H1 (cell line): ENCODE measurements at regions not wholly inside any gene's neighbourhood (a gene's known extent, or its start where the extent isn't known, plus 50 kb on each side); places are given as distances from the start of the nearest gene placed in this dataset.

ENCODE experiments used
- CTCF ChIA-PET: fragments of 300-600 bp; sonication (Branson Sonifier 250); formaldehyde crosslinking; loops from one replicate; lab custom pipeline; 2021; ENCODE audit not compliant: partially characterized antibody; lab: Charles Lee
- POLR2A ChIA-PET: fragments of 300-600 bp; sonication (Branson Sonifier 250); formaldehyde crosslinking; loops from one replicate; lab custom pipeline; 2021; ENCODE audit warnings: inconsistent platforms; ENCODE audit not compliant: partially characterized antibody; lab: Charles Lee
- DNase-seq, 2 experiments: peaks; one replicate each; pipeline versions ENCODE4 v3.0.0 to v3.0.0-alpha.2; 2010 to 2022; ENCODE audit warnings: low spot score in 2 of 2, low read depth in 1 of 2, mixed read lengths in 1 of 2
- FAIRE-seq: peaks from 2 replicates; lab custom pipeline; 2011; peaks lifted over from hg19 to GRCh38; lab: Jason Lieb, UNC
- H2AFZ ChIP-seq: 2 replicates; pipeline ENCODE4 v1.8.1; 2012; ENCODE audit warnings: low read length, inconsistent platforms
- H2AK5ac ChIP-seq: 2 replicates; pipeline ENCODE4 v1.6.1; 2013; ENCODE audit warnings: low read depth, low read length
- H2BK120ac ChIP-seq: replicated peaks from 2 replicates; pipeline ENCODE3; 2013; ENCODE audit warnings: low read depth, low read length, inconsistent platforms
- H2BK12ac ChIP-seq: 2 replicates; pipeline ENCODE4 v1.6.1; 2013; ENCODE audit warnings: low read depth, low read length
- H2BK15ac ChIP-seq: 2 replicates; pipeline ENCODE4 v1.6.1; 2013; ENCODE audit warnings: low read length
- H2BK20ac ChIP-seq: 2 replicates; pipeline ENCODE4 v1.6.1; 2013; ENCODE audit warnings: low read length
- H2BK5ac ChIP-seq: 2 replicates; pipeline ENCODE4 v1.6.1; 2013; ENCODE audit warnings: low read depth, low read length
- H3K14ac ChIP-seq: 2 replicates; pipeline ENCODE4 v1.6.1; 2013; ENCODE audit warnings: inconsistent platforms; ENCODE audit not compliant: insufficient read length
- H3K18ac ChIP-seq: 2 replicates; pipeline ENCODE4 v1.6.1; 2013; ENCODE audit warnings: low read length; ENCODE audit errors: extremely low read depth
- H3K23ac ChIP-seq: 2 replicates; pipeline ENCODE4 v1.6.1; 2013; ENCODE audit warnings: inconsistent platforms; ENCODE audit not compliant: insufficient read length
- H3K23me2 ChIP-seq: 2 replicates; pipeline ENCODE4 v1.6.1; 2013; ENCODE audit warnings: low read depth, low read length
- H3K27ac ChIP-seq: 2 replicates; pipeline ENCODE4 v1.6.1; 2011; ENCODE audit warnings: low read depth, low read length, inconsistent platforms
- H3K27me3 ChIP-seq, 4 experiments: replicated peaks in 1 of 4; 1 replicate in 1 of 4; 2 replicates in 3 of 4; pipeline versions ENCODE4 v1.6.1 to v1.8.1; 2011 to 2013; ENCODE audit warnings: low read length in 3 of 4, mild to moderate bottlenecking in 3 of 4, inconsistent platforms in 2 of 4, mixed read lengths in 2 of 4, moderate library complexity in 1 of 4; ENCODE audit not compliant: control insufficient read depth in 3 of 4, insufficient read depth in 3 of 4; ENCODE audit errors: extremely low read depth in 1 of 4
- H3K36me3 ChIP-seq, 4 experiments: 2 replicates each; pipeline versions ENCODE4 v1.6.1 to v1.8.1; 2011 to 2013; ENCODE audit warnings: mild to moderate bottlenecking in 4 of 4, low read length in 3 of 4, moderate library complexity in 2 of 4, control low read depth in 1 of 4, inconsistent platforms in 1 of 4; ENCODE audit not compliant: insufficient read depth in 4 of 4, control insufficient read depth in 2 of 4
- H3K4ac ChIP-seq: replicated peaks from 2 replicates; pipeline ENCODE3; 2013; ENCODE audit warnings: low read length, low read depth, mixed read lengths, inconsistent platforms; ENCODE audit not compliant: insufficient read length
- H3K4me1 ChIP-seq, 4 experiments: replicated peaks in 1 of 4; 1 replicate in 1 of 4; 2 replicates in 3 of 4; pipeline versions ENCODE4 v1.6.1 to v1.8.1; 2011 to 2013; ENCODE audit warnings: low read length in 3 of 4, inconsistent platforms in 2 of 4, mixed read lengths in 1 of 4; ENCODE audit not compliant: insufficient read depth in 4 of 4, control insufficient read depth in 3 of 4
- H3K4me2 ChIP-seq, 2 experiments: 2 replicates each; pipeline versions ENCODE4 v1.6.1 to v1.8.1; 2011 to 2013; ENCODE audit warnings: low read depth in 2 of 2, low read length in 2 of 2, control low read depth in 1 of 2, inconsistent platforms in 1 of 2, mild to moderate bottlenecking in 1 of 2; ENCODE audit not compliant: insufficient read depth in 1 of 2
- H3K4me3 ChIP-seq, 4 experiments: fragments of 200-600, 300-600 bp in 1 of 4; sonication (generic), shearing (Covaris generic), sonication (Bioruptor Twin) in 1 of 4; 2 replicates each; pipeline versions ENCODE4 v1.5.1 to v1.8.1; 2011 to 2016; ENCODE audit warnings: low read length in 4 of 4, low read depth in 3 of 4, control low read depth in 2 of 4, inconsistent platforms in 2 of 4, mild to moderate bottlenecking in 2 of 4, mixed read lengths in 1 of 4, moderate library complexity in 1 of 4; ENCODE audit not compliant: insufficient read depth in 2 of 4; ENCODE audit errors: extremely low read depth in 1 of 4
- H3K56ac ChIP-seq: replicated peaks from 2 replicates; pipeline ENCODE3; 2013; ENCODE audit warnings: low read depth, mild to moderate bottlenecking, mixed read lengths, low read length, inconsistent platforms; ENCODE audit not compliant: insufficient read length
- H3K79me1 ChIP-seq: 2 replicates; pipeline ENCODE4 v1.6.1; 2013; ENCODE audit warnings: low read depth, low read length, control low read depth
- H3K79me2 ChIP-seq, 2 experiments: 2 replicates each; pipeline versions ENCODE4 v1.6.1 to v1.8.1; 2012 to 2013; ENCODE audit warnings: low read length in 2 of 2, mild to moderate bottlenecking in 2 of 2, inconsistent platforms in 1 of 2; ENCODE audit not compliant: insufficient read depth in 2 of 2, control insufficient read depth in 1 of 2
- H3K9ac ChIP-seq, 4 experiments: replicated peaks in 1 of 4; 1 replicate in 1 of 4; 2 replicates in 3 of 4; pipeline versions ENCODE4 v1.6.1 to v1.8.1; 2011 to 2013; ENCODE audit warnings: low read depth in 3 of 4, low read length in 3 of 4, control low read depth in 2 of 4, mild to moderate bottlenecking in 2 of 4, moderate library complexity in 2 of 4, inconsistent platforms in 1 of 4; ENCODE audit errors: extremely low read depth in 1 of 4
- H3K9me3 ChIP-seq, 2 experiments: 2 replicates each; pipeline versions ENCODE4 v1.6.1 to v1.8.1; 2012 to 2013; ENCODE audit warnings: mild to moderate bottlenecking in 2 of 2, moderate library complexity in 2 of 2, control low read depth in 1 of 2, inconsistent platforms in 1 of 2, low read depth in 1 of 2, low read length in 1 of 2, mixed read lengths in 1 of 2; ENCODE audit not compliant: insufficient read depth in 2 of 2
- H4K20me1 ChIP-seq, 2 experiments: replicated peaks in 1 of 2; 2 replicates each; pipeline versions ENCODE3 to v1.8.1; 2011 to 2013; ENCODE audit warnings: inconsistent platforms in 2 of 2, low read length in 2 of 2, mild to moderate bottlenecking in 1 of 2; ENCODE audit not compliant: insufficient read depth in 2 of 2, control insufficient read depth in 1 of 2
- H4K5ac ChIP-seq: 2 replicates; pipeline ENCODE4 v1.6.1; 2013; ENCODE audit warnings: low read length, low read depth, mixed read lengths, inconsistent platforms; ENCODE audit not compliant: insufficient read length
- H4K8ac ChIP-seq: 2 replicates; pipeline ENCODE4 v1.8.0; 2013; ENCODE audit warnings: mild to moderate bottlenecking, moderate library complexity, low read length, inconsistent platforms; ENCODE audit not compliant: insufficient read depth; ENCODE audit errors: extremely low read depth
- H4K91ac ChIP-seq: replicated peaks from 2 replicates; pipeline ENCODE3; 2013; ENCODE audit warnings: low read length, mixed read lengths, inconsistent platforms; ENCODE audit not compliant: insufficient read length
- CREB1 ChIP-seq: IDR thresholded peaks from 2 replicates; pipeline ENCODE4 v1.6.1; 2012; ENCODE audit warnings: inconsistent platforms
- KDM4A ChIP-seq: IDR thresholded peaks from one replicate; pipeline ENCODE4 v1.7.1; 2012; ENCODE audit warnings: low read depth, mild to moderate bottlenecking, moderate library complexity, low read length, inconsistent platforms; ENCODE audit not compliant: severe bottlenecking
- SP2 ChIP-seq: IDR thresholded peaks from 2 replicates; pipeline ENCODE4 v1.6.1; 2012; ENCODE audit warnings: mild to moderate bottlenecking, low read length, inconsistent platforms
- WGBS, 2 experiments: shearing (Covaris generic) in 1 of 2; methylation state at CpG; one replicate each; pipeline versions ENCODE4 v1.1.6 to v1.1.7; 2013 to 2015; ENCODE audit warnings: low lambda C conversion rate in 2 of 2, mixed read lengths in 2 of 2, inconsistent platforms in 1 of 2, low coverage in 1 of 2, missing lambda C conversion rate in 1 of 2; ENCODE audit not compliant: insufficient replicate concordance in 2 of 2, insufficient coverage in 1 of 2, insufficient read length in 1 of 2; ENCODE audit errors: extremely low coverage in 1 of 2, missing lambda C conversion rate in 1 of 2; 5-methylcytosine and 5-hydroxymethylcytosine counted together

DNA sequence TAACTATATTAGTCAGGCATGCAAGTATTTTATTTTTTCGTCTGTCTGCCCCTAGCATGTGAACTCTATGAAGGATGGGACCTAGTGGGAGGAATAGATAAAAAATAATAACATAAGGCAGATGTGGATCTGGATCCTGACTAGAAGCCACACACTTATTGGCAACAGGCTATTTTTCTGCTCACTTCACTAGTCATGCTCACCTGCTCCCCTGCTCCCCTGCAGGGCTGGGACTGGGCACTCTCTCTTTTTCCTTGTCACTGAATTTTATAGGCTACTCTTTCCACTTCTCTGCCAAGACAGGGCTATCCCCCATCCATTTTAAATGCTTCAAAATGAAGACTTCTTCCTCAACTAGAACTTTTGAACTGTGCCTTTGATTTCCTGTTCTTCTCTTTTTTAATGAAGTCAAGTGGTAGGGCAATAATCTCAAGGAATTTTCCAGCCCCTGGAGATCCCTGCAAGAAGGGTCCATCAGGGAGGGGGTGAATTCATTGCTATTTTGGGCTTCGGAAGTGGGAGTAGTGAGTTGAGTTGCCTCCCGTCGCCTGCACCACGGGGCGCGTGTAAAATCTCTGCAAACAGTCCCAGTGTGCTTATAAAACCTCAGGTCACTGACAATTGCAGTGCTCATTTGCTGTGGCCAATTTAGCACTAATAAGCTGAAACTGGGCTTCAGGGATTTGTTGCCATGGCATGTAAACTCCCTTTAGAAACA lies 156.7 kb upstream of the NPVF start:
- no peak overlapping the region for H3K27ac ChIP-seq
- no peak overlapping the region for H3K4me3 ChIP-seq
- WGBS, 2 experiments: 83% methylated on average over 7 of the region's 7 CpGs; no CpG with 5 or more reads in 1 of the 2 experiments
- DNase-seq (no peak), FAIRE-seq (no peak)
- no peak overlapping the region for H3K4ac ChIP-seq
- H2BK120ac ChIP-seq: no peak overlapping the region
- no peak overlapping the region for H2AK5ac ChIP-seq
- no peaks in the 10 kb centered on the region for H3K9me3 ChIP-seq
- ChIA-PET CTCF (interaction anchor here (1.0 to 17.3 kb wide), 8 partner anchors 10 to 181 kb away, joined by 3 to 283 read pairs (median 6); no protein-coding TSS in a partner anchor), POLR2A (no interaction called here)
- no peak overlapping the region for H3K56ac ChIP-seq
- H2BK20ac ChIP-seq: no peak overlapping the region
- no peak overlapping the region for H3K23ac ChIP-seq
- H3K79me1 ChIP-seq: no peaks in the 10 kb centered on the region
- H3K36me3 ChIP-seq: no peaks in the 10 kb centered on the region
- H4K20me1 ChIP-seq: no peaks in the 10 kb centered on the region
- H4K8ac ChIP-seq: no peak overlapping the region
- no peak overlapping the region for H3K14ac ChIP-seq
- H3K23me2 ChIP-seq: no peaks in the 10 kb centered on the region
- no peaks in the 10 kb centered on the region for H3K79me2 ChIP-seq
- no peak overlapping the region for H4K5ac ChIP-seq
- no peak overlapping the region for H3K9ac ChIP-seq
- H2BK12ac ChIP-seq: no peak overlapping the region
- H2BK15ac ChIP-seq: no peak overlapping the region
- H3K4me2 ChIP-seq: no peak overlapping the region
- H3K4me1 ChIP-seq: no peaks in the 10 kb centered on the region
- H2AFZ ChIP-seq: peak overlapping the region; percentile 51; the same call in 1 of the 2 replicates
- H2BK5ac ChIP-seq: no peak overlapping the region
- no peaks in the 10 kb centered on the region for H3K27me3 ChIP-seq
- H3K18ac ChIP-seq: no peak overlapping the region
- H4K91ac ChIP-seq: no peak overlapping the region
- TF ChIP-seq KDM4A (no peak), CREB1 (no peak), SP2 (no peak)
